GM21423 (cell line): ENCODE measurements at regions not wholly inside any gene's neighbourhood (a gene's known extent, or its start where the extent isn't known, plus 50 kb on each side); places are given as distances from the start of the nearest gene placed in this dataset.

Source experiments
- ATAC-seq: cut with Tn5 transposase; IDR thresholded peaks from one replicate; pipeline ENCODE4 v1.9.1; 2021; ENCODE audit warnings: mild to moderate bottlenecking, moderate library complexity; ENCODE audit not compliant: unreplicated experiment

GRCh38 chr19:27779954-27780353 is 1433.0 kb downstream of the UQCRFS1 start:
- ATAC-seq: no peak

DNA sequence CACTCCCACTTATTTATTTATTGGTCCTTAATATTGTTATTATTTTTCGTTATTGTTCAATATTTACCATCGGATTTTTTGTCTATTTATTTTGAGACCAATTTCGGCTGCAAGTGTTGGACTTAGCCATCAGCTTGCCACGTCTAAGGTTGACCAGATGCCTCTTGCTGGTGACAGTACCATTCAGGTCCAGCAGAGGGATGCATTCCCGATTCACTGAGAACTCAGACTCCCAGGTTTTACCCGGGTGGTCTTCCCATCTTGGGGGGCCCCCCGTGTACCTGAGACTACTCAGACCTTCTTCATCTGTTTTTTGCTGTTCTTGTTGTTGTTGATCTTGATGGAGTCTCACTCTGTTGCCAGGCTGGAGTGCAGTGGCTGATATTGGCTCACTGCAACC is 1435.2 kb downstream of the UQCRFS1 start:
- no peak for ATAC-seq

DNA sequence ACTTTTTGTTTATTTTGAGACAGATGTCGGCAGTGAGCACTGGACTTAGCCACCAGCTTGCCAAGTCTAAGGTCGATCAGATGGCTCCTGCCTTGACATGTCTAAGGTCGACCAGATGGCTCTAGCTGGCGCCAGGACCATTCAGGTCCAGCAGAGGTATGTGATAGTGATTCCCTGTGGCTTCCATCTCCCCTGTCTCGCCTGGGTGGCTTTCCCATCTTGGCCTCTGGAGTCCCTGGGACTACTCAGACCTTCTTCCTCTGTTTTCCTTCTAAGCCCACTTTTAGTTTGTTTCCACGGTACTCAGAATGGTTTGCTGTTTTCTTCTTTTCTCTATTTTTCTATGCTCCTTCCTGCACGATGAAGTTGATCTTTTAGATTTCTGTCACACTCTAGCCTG is 1435.7 kb downstream of the UQCRFS1 start:
- no peak for ATAC-seq

- no peak for ATAC-seq
These were observed 1436.4 kb downstream of the UQCRFS1 start for GRCh38 chr19:27776524-27776923.

DNA sequence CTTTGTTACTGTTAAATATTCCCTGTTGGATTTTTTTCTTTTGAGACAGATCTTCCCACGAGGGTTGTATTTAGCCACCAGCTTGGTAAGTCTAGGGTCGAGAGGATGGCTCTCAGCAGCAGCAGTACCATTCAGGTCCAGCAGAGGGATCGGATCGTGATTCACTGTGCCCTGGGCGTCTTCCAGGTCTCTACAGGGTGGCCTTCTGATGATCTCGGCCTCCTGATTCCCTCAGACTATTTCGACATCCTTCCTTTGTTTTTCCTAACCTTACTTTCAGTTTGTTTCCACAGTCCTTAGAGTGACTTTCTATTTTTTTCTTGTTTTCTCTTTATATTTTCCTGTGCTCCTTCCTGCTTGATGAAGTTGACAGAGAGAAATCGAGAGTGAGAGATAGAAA is 1436.9 kb downstream of the UQCRFS1 start:
- ATAC-seq: no peak

- no peak for ATAC-seq
These were observed 1437.6 kb downstream of the UQCRFS1 start for GRCh38 chr19:27775395-27775794.

DNA sequence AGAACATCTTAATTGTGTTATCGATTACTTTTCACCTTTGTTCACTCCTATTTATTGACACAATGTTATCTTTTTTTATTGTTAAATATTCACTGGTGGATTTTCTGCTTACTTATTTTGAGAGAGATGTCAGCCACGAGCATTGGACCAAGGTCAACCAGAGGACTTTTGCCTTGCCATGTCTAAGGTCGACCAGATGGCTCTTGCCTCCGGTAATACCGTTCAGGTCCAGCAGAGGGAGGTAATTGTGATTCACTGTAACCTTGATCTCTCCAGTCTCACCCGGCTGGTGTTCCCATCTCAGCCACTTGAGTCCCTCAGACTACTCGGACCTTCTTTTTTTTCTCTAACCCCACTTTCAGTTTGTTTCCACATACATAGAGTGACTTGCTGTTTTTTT is 1438.1 kb downstream of the UQCRFS1 start:
- no peak for ATAC-seq

DNA sequence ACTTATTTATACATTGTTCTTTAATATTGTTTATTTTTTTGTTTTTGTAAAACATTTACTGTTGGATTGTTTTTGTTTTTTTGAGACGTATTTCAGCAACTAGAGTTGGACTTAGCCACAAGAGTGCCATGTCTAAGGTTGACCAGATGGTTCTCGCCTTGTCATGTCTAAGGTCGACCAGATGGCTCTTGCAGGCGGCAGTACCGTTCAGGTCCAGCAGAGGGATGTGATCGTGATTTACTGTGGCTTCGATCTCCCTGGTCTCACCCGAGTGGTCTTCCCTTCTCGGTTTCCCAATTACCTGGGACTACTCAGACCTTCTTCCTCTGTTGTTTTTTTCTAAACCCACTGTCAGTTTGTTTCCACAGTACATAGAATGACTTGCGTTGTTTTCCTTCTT is 1438.6 kb downstream of the UQCRFS1 start:
- no peak for ATAC-seq

GRCh38 chr19:27773318-27774094 is 1439.4 kb downstream of the UQCRFS1 start:
- ATAC-seq: no peak

GRCh38 chr19:27772059-27772458 is 1440.9 kb downstream of the UQCRFS1 start:
- ATAC-seq: no peak

GRCh38 chr19:27770095-27770494 is 1442.9 kb downstream of the UQCRFS1 start:
- ATAC-seq: no peak

- no peak for ATAC-seq
These were observed 1445.7 kb downstream of the UQCRFS1 start for GRCh38 chr19:27767234-27767633.

- ATAC-seq: no peak
These were observed 1446.8 kb downstream of the UQCRFS1 start for GRCh38 chr19:27765912-27766725.

DNA sequence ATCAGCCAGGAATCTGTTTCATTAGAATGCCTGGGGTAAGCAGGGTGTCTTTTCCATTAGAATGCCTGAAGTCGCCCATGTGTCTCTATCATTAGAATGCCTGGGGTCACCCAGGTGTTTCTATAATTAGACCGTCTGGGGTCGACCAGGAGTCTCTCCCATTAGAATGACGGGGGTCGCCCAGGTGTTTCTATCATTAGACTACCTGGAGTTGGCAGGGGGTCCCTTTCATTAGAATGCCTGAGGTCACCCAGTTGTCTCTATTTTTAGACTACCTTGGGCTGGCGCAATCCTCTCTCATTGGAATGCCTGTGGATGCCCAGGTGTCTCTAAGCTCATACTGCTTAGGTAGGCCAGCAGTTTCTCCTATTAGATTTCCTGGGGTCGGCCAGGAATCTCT is 1447.6 kb downstream of the UQCRFS1 start:
- no peak for ATAC-seq

GRCh38 chr19:27764186-27764804 is 1448.7 kb downstream of the UQCRFS1 start:
- no peak for ATAC-seq

DNA sequence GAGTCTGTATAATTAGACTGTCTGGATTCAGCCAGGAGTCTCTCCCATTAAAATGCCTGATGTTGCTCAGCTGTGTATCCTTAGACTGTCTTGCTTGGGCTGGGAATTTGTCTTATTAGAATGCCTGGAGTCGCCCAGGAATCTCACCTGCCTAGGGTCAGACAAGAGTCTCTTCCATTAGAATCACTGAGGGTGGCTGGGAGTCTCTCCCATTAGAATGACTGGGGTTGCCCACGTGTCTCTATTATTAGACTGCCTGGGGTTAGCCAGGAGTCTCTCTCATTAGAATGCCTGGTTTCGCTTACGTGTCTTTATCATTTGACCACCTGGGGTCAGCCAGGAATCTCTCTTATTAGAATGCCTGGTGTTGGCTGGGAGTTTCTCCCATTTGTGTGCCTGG is 1450.0 kb downstream of the UQCRFS1 start:
- no peak for ATAC-seq

DNA sequence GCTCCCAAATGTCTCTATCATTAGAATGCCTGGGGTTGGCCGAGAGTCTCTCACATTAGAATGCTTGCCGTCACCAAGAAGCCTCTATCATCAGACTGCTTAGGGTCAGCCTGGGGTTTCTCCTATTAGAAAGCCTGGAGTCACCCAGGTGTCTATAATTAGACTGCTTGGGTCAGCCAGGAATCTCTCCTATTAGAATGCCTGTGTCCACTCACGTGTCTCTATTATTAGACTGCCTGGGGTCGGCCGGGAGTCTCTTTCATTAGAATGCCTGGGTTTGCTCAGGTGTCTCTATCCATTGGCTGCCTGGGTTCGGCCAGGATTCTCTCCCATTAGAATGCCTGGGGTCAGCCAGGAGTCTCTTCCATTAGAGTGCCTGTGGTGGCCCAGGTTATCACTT is 1453.1 kb downstream of the UQCRFS1 start:
- ATAC-seq: no peak

DNA sequence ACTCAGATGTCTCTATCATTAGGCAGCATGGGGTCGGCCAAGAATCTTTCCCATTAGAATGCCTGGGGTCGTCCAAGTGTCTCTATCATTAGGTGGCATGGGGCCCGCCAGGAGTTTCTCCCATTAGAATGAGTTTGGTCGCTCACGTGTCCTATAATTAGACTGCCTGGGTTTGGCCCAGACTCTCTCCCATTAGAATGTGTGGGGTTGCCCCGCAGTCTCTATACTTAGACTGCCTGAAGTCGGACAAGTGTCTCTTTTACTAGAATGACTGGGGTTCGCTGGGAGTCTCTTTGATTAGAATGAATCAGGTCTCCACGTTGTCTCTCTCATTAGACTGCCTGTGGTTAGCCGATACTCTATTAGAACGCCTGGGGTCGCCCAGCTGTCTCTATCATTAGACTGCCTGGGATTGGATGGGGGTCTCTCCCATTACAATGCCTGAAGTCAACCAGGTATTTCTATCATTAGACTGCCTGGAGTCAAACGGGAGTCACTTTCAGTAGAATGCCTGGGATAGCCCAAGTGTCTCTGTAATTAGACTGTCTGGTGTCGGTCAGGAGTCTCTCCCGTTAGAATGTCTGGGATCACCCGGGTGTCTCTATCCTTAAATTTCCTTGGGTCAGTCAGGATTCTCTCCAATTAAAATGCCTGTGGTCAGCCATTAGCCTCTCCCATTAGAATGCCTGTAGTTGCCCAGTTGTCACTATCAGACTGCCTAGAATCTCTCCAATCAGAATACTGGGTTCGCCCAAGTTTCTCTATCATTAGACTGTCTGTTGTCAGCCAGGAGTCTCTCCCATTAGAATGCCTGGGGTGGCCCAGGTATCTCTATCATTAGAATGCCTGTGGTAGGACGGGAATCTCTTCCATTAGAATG is 1454.1 kb downstream of the UQCRFS1 start:
- no peak for ATAC-seq

DNA sequence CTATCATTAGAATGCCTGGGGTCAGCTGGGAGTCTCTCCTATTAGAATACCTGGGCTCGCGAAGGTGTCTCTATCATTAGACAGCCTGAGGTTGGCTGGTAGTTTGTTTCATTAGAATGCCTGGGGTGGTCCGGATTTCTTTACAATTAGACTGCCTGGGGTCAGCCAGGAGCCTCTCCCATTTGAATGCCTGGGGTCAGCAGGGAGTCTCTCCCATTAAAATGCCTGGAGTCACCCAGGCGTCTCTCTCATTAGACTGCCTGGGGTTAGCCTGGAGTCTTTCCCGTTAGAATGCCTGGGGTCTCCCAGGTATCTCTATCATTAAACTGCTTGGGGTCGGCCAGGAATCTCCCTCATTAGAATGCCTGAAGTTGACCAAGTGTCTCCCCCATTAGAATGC is 1458.3 kb downstream of the UQCRFS1 start:
- no peak for ATAC-seq

GRCh38 chr19:27753622-27754021 is 1459.3 kb downstream of the UQCRFS1 start:
- no peak for ATAC-seq
